ENCODE measurements at regions not wholly inside any gene's neighbourhood (a gene's known extent, or its start where the extent isn't known, plus 50 kb on each side); places are given as distances from the start of the nearest gene placed in this dataset.

- CTCF ChIA-PET, result no interaction called here
- H3K4me1 ChIP-seq, result no peaks in the 10 kb centered on the region
- no peaks in the 10 kb centered on the region for H3K36me3 Mint-ChIP-seq (ENCODE audit: insufficient read depth, unreplicated experiment)
- POLR2A ChIA-PET, result no interaction called here
- no TSS peak for BruUV-seq (replicated peaks)
- no peaks in the 10 kb centered on the region for H3K4me1 Mint-ChIP-seq (ENCODE audit: low read depth, unreplicated experiment)
- intact Hi-C loops (cut with micrococcal nuclease; ENCODE audit: unreplicated experiment), result no loop called here
- H3K36me3 ChIP-seq (ENCODE audit: control insufficient read depth, insufficient read depth, low read length), result no peaks in the 10 kb centered on the region
- H3K9me3 Mint-ChIP-seq (ENCODE audit: unreplicated experiment), result no peaks in the 10 kb centered on the region
- H3K9me3 ChIP-seq, result no peaks in the 10 kb centered on the region
- no peak overlapping the region for H3K4me3 ChIP-seq (ENCODE audit: low read depth, low read length)
- no peaks in the 10 kb centered on the region for H3K27me3 Mint-ChIP-seq (ENCODE audit: insufficient read depth, unreplicated experiment)
- H3K4me3 Mint-ChIP-seq (ENCODE audit: unreplicated experiment), result no peak overlapping the region
- no peak for DNase-seq
- no peak overlapping the region for H3K27ac Mint-ChIP-seq (ENCODE audit: unreplicated experiment)
- no peak for TF ChIP-seq CTCF (IDR thresholded peaks at IDR 0.05; ENCODE audit: insufficient read depth in 1 of 2, low read depth in 1 of 2, low read length in 1 of 2, severe bottlenecking in 1 of 2, unreplicated experiment in 1 of 2)
- no peaks in the 10 kb centered on the region for H3K27me3 ChIP-seq (replicated peaks; ENCODE audit: control insufficient read depth, insufficient read depth, low read length)
Observed at GRCh38 chr5:19067741-19068140, 920.3 kb downstream of the CDH18 start.

DNA sequence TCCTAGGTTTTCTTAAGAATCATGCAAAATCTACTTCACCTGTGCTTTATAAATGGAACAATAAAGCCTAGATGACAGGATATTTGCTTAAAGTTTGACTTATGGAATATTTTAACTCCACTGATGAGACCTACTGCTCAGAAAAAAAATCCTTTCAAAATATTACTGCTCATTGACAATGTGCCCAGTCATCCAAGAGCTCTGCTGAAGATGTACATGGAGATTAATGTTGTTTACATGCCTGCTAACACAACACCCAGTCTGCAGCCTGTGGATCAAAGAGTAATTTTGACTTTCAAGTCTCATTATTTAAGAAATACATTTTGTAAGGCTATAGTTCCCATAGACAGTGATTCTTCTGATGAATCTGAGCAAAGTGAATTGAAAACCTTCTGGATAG is 889.6 kb downstream of the CDH18 start:
- no peak for TF ChIP-seq CTCF (IDR thresholded peaks at IDR 0.05; ENCODE audit: insufficient read depth in 1 of 2, low read depth in 1 of 2, low read length in 1 of 2, severe bottlenecking in 1 of 2, unreplicated experiment in 1 of 2)
- ChIA-PET CTCF (no interaction called here), POLR2A (no interaction called here)
- BruUV-seq (replicated peaks), result no TSS peak
- Mint-ChIP-seq H3K9me3 (ENCODE audit: unreplicated experiment) (no peaks in the 10 kb centered on the region), H3K27me3 (ENCODE audit: insufficient read depth, unreplicated experiment) (no peaks in the 10 kb centered on the region), H3K4me3 (ENCODE audit: unreplicated experiment) (no peak overlapping the region), H3K36me3 (ENCODE audit: insufficient read depth, unreplicated experiment) (no peaks in the 10 kb centered on the region), H3K27ac (ENCODE audit: unreplicated experiment) (no peak overlapping the region), H3K4me1 (ENCODE audit: low read depth, unreplicated experiment) (no peaks in the 10 kb centered on the region)
- intact Hi-C loops (cut with micrococcal nuclease; ENCODE audit: unreplicated experiment), result no loop called here
- Histone ChIP-seq H3K27me3 (replicated peaks; ENCODE audit: control insufficient read depth, insufficient read depth, low read length) (no peaks in the 10 kb centered on the region), H3K4me3 (ENCODE audit: low read depth, low read length) (no peak overlapping the region), H3K4me1 (no peaks in the 10 kb centered on the region), H3K36me3 (ENCODE audit: control insufficient read depth, insufficient read depth, low read length) (no peaks in the 10 kb centered on the region), H3K9me3 (no peaks in the 10 kb centered on the region)
- no peak for DNase-seq

DNA sequence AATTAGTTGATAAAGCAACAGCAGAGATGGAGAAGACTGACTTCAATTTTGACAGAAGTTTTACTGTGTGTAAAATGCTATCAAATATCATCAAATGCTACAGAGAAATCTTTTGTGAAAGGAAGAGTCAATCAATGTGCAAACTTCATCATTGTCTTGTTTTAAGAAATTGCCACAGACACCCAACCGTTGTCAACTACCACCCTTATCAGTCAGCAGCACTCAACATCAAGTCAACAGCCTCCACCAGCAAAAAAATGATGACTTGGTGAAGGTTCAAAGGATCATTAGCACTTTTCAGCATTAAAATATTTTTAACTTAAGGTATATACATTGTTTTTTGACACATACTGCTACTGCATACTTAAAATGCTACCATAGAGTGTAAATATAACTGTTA is 888.8 kb downstream of the CDH18 start:
- BruUV-seq (replicated peaks), result no TSS peak
- H3K9me3 Mint-ChIP-seq (ENCODE audit: unreplicated experiment), result no peaks in the 10 kb centered on the region

More for the DNA sequence above, 888.8 kb downstream of the CDH18 start:
- CTCF ChIA-PET, result no interaction called here
- intact Hi-C loops (cut with micrococcal nuclease; ENCODE audit: unreplicated experiment), result no loop called here
- Mint-ChIP-seq H3K36me3 (ENCODE audit: insufficient read depth, unreplicated experiment) (no peaks in the 10 kb centered on the region), H3K4me1 (ENCODE audit: low read depth, unreplicated experiment) (no peaks in the 10 kb centered on the region), H3K27ac (ENCODE audit: unreplicated experiment) (no peak overlapping the region), H3K4me3 (ENCODE audit: unreplicated experiment) (no peak overlapping the region), H3K27me3 (ENCODE audit: insufficient read depth, unreplicated experiment) (no peaks in the 10 kb centered on the region)
- Histone ChIP-seq H3K9me3 (no peaks in the 10 kb centered on the region), H3K27me3 (replicated peaks; ENCODE audit: control insufficient read depth, insufficient read depth, low read length) (no peaks in the 10 kb centered on the region), H3K4me3 (ENCODE audit: low read depth, low read length) (no peak overlapping the region), H3K36me3 (ENCODE audit: control insufficient read depth, insufficient read depth, low read length) (no peaks in the 10 kb centered on the region), H3K4me1 (no peaks in the 10 kb centered on the region)
- no peak for TF ChIP-seq CTCF (IDR thresholded peaks at IDR 0.05; ENCODE audit: insufficient read depth in 1 of 2, low read depth in 1 of 2, low read length in 1 of 2, severe bottlenecking in 1 of 2, unreplicated experiment in 1 of 2)
- no peak for DNase-seq
- POLR2A ChIA-PET, result no interaction called here
